ELR (cell line): ENCODE measurements at regions not wholly inside any gene's neighbourhood (a gene's known extent, or its start where the extent isn't known, plus 50 kb on each side); places are given as distances from the start of the nearest gene placed in this dataset.
"Not testable (repeated sequence)": the region's sequence is repeated elsewhere in the genome, so short reads cannot be mapped to it uniquely, and the experiment has no call there.

ENCODE experiments used
- DNase-seq: peaks from one replicate; pipeline ENCODE4 v3.0.0-alpha.2; 2015; ENCODE audit warnings: low read depth

- DNase-seq = no peak
These were observed 218.6 kb downstream of the LURAP1L start for GRCh38 chr9:12993466-12993865.

GRCh38 chr9:12997009-12997408, 222.2 kb downstream of the LURAP1L start:
- no peak for DNase-seq

DNA sequence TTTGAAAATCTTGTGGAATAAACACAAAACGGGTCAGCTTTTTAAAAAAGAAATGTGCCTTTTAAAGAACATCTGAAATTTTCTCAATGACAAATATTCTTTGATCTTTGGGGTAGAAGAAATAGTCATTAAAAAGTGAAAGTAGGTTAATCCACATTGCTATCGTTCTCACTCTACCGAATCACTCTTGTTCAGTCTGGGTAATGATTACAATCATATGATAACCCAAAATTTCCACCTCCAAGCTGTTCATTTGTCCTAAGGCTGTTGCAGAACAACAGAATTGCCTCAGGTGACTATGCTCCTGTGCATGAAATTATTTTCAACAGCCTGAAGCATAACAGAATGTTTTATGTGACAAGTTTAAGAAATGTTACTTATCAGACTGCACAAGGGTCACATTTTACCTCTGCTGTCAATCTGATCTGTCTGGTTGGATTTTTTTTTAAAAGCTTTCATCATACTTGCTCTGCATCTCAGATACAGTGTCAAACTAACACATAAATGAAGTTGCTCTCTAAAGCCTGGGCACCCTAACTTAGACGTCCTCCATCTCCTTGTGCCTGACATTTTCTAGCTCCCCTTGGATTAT, 227.3 kb downstream of the LURAP1L start:
- no peak for DNase-seq

DNA sequence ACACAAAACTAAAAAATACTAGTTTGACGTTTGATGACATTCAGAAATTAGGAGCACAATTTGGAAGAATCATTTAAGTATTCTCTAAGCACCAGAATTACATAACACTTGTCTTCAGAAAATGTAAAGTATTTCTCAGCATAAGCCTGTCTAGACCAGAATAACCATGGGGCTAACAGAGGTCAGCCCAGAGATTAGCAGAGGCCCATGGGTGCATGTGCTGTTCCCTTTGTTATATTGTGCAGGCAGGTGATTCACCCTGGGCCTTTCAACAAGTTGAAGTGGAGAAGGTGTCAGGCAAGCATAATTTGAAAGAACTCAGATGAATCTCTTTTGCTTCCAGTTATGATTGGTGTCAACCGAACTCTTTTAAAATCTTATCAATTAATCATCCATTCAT, 227.9 kb downstream of the LURAP1L start:
- no peak for DNase-seq

GRCh38 chr9:13009871-13010270, 235.1 kb downstream of the LURAP1L start:
- DNase-seq = no peak

DNA sequence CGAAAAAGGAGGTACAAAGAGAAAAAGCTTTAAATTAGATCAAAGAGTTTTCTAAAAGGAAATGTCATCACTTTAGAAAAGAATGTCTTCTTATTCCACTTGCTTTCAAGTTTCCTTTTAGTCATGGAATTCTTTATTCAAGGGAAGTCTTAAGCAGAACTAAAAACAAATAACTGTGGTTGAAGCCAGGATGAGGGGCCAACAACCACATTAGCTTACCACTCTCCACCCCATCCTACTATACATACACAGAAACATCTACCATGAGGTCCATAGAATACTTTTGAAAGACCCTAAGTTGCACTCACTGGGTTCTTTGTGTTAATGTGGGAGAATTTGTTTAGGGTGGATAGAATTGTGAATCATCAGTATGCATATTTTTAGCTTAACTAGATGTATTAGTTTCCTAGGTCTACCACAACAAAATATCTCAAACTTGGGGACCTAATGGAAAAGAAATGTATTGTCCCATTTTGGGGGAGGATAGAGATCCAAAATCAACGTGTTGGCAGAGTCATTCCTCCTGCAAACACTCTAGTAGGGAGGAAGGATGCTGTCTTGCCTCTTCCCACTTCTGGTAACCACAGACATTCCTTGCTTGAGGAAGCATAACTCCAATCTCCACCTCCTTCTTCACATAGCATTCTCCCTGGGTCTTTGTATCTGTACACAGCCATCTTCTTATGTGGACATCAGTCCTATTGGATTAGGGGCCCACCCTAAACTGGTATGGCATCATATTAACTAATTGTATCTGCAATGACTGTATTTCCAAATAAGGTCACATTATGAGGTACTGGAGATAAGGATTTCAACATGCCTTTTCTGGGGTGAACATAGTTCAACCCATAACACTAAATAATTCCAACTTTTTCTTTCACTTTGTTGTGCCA, 239.4 kb downstream of the LURAP1L start:
- peak; percentile 4 for DNase-seq

DNA sequence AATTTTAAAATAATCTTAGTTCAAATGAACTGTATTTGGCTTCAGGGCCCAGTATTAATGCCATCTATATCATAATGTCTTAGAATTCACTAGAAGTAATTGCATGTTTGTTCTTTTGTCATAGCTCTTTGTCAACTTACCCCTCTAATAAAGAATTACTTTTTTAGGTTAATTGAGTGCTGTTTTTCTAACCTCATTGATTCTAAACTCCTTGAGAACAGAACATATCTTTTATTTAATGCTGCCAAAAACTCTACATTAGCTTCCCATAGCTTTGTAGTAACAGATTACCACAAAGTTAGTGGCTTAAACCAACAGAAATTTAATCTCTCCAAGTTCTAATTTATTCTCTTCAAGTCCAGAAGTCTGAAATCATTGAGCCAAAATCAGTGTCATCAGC, 242.4 kb downstream of the LURAP1L start:
- no peak for DNase-seq

- no peak for DNase-seq
These were observed 245.6 kb downstream of the LURAP1L start for GRCh38 chr9:13020146-13021040.

GRCh38 chr9:13022756-13023155, 247.9 kb downstream of the LURAP1L start:
- no peak for DNase-seq

DNA sequence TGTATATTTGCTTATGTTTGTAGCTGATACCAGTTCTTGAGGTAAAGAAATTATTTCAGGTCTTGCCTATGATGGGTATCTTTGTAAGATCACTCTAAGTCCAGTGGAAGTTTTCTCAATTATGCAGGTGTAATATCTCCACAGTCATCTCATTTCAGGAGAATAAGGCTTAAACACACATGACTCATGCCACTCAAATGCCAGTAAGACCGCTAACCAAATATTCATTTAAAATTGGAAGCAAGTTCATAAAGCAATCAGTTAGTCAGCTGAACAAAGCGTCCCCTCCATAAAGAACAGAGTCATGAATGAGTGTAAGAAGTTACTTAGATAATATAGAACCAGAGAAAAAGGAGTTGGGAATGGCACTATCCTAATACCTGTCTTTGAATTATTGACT, 248.7 kb downstream of the LURAP1L start:
- peak; percentile 27 for DNase-seq

GRCh38 chr9:13026956-13027355, 252.1 kb downstream of the LURAP1L start:
- DNase-seq = no peak

DNA sequence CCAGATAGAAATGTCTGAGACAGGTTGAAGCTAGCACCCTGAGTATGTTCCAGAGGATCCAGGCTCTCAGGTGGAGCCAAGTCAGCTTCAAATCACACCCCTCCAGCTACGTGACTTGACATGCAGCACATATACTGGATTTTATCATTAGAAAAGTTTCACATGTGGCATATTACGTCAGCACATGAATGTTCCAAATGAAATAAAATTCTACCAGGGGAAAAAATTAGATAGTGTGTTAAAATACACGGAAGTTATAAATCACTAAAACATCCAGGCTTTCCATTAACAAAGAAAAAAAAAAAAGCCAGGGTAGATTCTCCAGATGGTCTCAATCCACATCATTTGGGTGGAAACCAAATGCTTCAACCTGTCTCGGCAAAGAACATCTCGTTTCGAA, 251.6 kb downstream of the MPDZ start:
- no peak for DNase-seq

GRCh38 chr9:13032585-13032984, 246.9 kb downstream of the MPDZ start:
- no peak for DNase-seq

- DNase-seq = peak; percentile 68
These were observed 245.4 kb downstream of the MPDZ start for GRCh38 chr9:13033959-13034693.

GRCh38 chr9:13034694-13035002, 244.8 kb downstream of the MPDZ start:
- no peak for DNase-seq

DNA sequence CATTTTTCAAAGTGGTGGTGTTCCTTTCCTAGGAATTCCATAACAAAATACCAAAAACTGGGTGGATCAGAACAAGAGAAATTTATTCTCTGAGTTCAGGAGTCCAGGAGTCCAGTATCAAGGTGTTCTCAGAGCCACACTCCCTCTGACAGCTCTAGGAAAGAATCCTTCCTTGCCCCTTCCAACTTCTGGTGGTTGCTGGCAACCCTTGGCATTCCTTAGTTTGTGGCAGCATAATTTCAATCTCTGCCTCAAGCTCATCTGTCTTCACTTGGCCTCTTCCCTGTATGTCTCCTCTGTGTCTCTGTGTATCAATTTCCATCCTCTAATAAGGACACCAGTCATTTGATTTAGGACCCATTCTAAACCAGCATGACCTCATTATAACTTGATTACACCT, 243.7 kb downstream of the MPDZ start:
- no peak for DNase-seq

DNA sequence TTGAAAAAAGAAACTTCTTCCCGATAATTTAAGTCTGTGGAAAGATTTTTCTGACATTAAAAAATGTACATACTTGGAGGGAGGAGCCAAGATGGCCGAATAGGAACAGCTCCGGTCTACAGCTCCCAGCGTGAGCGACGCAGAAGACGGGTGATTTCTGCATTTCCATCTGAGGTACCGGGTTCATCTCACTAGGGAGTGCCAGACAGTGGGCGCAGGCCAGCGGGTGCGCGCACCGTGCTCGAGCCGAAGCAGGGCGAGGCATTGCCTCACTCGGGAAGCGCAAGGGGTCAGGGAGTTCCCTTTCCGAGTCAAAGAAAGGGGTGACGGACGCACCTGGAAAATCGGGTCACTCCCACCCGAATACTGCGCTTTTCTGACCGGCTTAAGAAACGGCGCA, 241.7 kb downstream of the MPDZ start:
- DNase-seq = not testable (repeated sequence)

DNA sequence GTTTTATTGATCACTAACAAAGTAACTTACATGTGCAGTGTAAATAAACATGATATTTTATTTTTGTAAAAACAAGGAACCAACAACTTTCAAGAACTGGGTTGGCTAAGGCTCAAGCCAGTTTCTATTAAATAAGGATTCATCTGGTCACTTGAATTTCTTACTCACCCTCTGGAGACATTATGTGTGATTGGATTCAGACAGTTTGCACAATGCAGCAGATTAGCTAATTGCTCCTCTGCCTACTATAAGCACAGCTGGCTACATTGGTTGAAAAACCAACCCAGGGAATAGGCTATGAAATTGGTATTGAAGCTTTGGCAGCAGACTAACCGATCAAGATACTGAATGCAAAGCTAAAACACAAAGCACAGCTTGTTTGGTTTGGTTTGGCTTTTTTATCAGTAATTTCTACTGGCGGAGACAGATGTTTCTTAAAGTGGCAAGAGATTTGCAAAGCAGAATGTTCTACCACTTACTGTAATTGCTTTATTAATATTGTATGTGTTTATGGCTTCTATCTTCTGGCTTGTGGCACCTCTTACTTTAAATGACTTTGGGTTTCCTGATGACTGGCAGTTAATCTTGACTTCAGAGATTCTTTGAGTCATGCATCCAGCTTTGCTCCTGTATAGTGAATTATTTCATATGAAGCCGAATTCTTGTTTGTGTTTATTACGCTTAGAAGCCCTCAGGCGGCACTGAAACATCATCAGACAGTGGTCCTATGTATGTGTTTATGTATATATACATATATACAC, 231.5 kb downstream of the MPDZ start:
- DNase-seq = no peak

GRCh38 chr9:13049223-13049622, 230.3 kb downstream of the MPDZ start:
- no peak for DNase-seq

- no peak for DNase-seq
These were observed 226.0 kb downstream of the MPDZ start for GRCh38 chr9:13053504-13053903.

DNA sequence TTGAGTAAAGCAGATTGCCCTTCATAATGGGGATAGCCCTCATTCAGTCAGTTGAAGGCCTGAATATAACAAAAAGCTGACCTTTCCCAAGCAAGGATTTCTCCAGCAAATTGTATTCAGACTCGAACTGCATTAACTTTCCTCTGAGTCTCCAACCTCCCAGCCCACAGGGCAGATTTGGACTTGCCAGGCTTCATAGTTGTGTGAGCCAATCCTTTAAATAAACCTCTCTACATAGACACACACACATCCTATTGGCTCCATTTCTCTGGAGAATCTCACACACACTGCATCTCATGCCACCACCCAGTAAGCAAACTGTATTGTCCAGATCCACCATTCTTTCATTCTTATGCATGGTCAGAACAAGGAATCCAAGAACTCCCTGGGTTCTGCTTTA, 225.1 kb downstream of the MPDZ start:
- no peak for DNase-seq
